ENCODE measurements at regions not wholly inside any gene's neighbourhood (a gene's known extent, or its start where the extent isn't known, plus 50 kb on each side); places are given as distances from the start of the nearest gene placed in this dataset.

GRCh38 chr7:94738071-94738470 lies 82.1 kb upstream of the SGCE start:
- H3F3A ChIP-seq (ENCODE audit: insufficient read depth, low read length): no peaks in the 10 kb centered on the region
- DNase-seq: no peak
- no peak overlapping the region for H3K27ac ChIP-seq (ENCODE audit: low read length)
- no peaks in the 10 kb centered on the region for H3K36me3 ChIP-seq (replicated peaks; ENCODE audit: insufficient read depth, low read length)
- H3K9ac ChIP-seq (ENCODE audit: low read length): no peak overlapping the region
- H3K79me2 ChIP-seq (ENCODE audit: low read length): no peaks in the 10 kb centered on the region
- no peaks in the 10 kb centered on the region for H3K27me3 ChIP-seq (replicated peaks; ENCODE audit: insufficient read depth, low read length)
- no peak overlapping the region for H2AFZ ChIP-seq (ENCODE audit: low read length)
- no peak overlapping the region for H3K4me3 ChIP-seq (ENCODE audit: low read length)
- no peaks in the 10 kb centered on the region for H3K9me2 ChIP-seq (replicated peaks; ENCODE audit: insufficient read depth, low read length)
- no peaks in the 10 kb centered on the region for H3K9me3 ChIP-seq (replicated peaks; ENCODE audit: insufficient read depth, low read length)
- H3K4me1 ChIP-seq (ENCODE audit: low read length): peaks cover 5% of the 10 kb centered on the region
- TF ChIP-seq EZH2phosphoT487 (IDR thresholded peaks at IDR 0.05; ENCODE audit: low read length) (no peak), EZH2 (optimal IDR thresholded peaks at IDR 0.05; ENCODE audit: low read depth, low read length) (no peak), CTCF (IDR thresholded peaks at IDR 0.05; ENCODE audit: low read length) (no peak)
- no peak overlapping the region for H3K4me2 ChIP-seq (ENCODE audit: low read depth, low read length)
- no peaks in the 10 kb centered on the region for H4K20me1 ChIP-seq (ENCODE audit: insufficient read depth, low read length)

- no peak for DNase-seq
- no peaks in the 10 kb centered on the region for H3K79me2 ChIP-seq (ENCODE audit: low read length)
- H3K9ac ChIP-seq (ENCODE audit: low read length): no peak overlapping the region
Observed at GRCh38 chr7:94739180-94739579, 83.2 kb upstream of the SGCE start.

GRCh38 chr7:94740509-94740908 lies 84.6 kb upstream of the SGCE start:
- Histone ChIP-seq H3K9me3 (replicated peaks; ENCODE audit: insufficient read depth, low read length) (no peaks in the 10 kb centered on the region), H3K27ac (ENCODE audit: low read length) (no peak overlapping the region), H4K20me1 (ENCODE audit: insufficient read depth, low read length) (no peaks in the 10 kb centered on the region), H3K79me2 (ENCODE audit: low read length) (no peaks in the 10 kb centered on the region), H3F3A (ENCODE audit: insufficient read depth, low read length) (no peaks in the 10 kb centered on the region), H3K4me3 (ENCODE audit: low read length) (no peak overlapping the region), H3K36me3 (replicated peaks; ENCODE audit: insufficient read depth, low read length) (no peaks in the 10 kb centered on the region), H3K9ac (ENCODE audit: low read length) (no peak overlapping the region), H2AFZ (ENCODE audit: low read length) (no peak overlapping the region), H3K27me3 (replicated peaks; ENCODE audit: insufficient read depth, low read length) (no peaks in the 10 kb centered on the region), H3K4me1 (ENCODE audit: low read length) (peaks cover 5% of the 10 kb centered on the region), H3K4me2 (ENCODE audit: low read depth, low read length) (no peak overlapping the region), H3K9me2 (replicated peaks; ENCODE audit: insufficient read depth, low read length) (no peaks in the 10 kb centered on the region)
- no peak for DNase-seq
- no peak for TF ChIP-seq CTCF (IDR thresholded peaks at IDR 0.05; ENCODE audit: low read length)
- TF ChIP-seq EZH2 (optimal IDR thresholded peaks at IDR 0.05; ENCODE audit: low read depth, low read length): no peak
- no peak for TF ChIP-seq EZH2phosphoT487 (IDR thresholded peaks at IDR 0.05; ENCODE audit: low read length)

More at GRCh38 chr7:94739180-94739579, 83.2 kb upstream of the SGCE start:
- Histone ChIP-seq H3F3A (ENCODE audit: insufficient read depth, low read length) (no peaks in the 10 kb centered on the region), H3K9me2 (replicated peaks; ENCODE audit: insufficient read depth, low read length) (no peaks in the 10 kb centered on the region), H3K27me3 (replicated peaks; ENCODE audit: insufficient read depth, low read length) (no peaks in the 10 kb centered on the region), H3K27ac (ENCODE audit: low read length) (no peak overlapping the region), H3K4me3 (ENCODE audit: low read length) (no peak overlapping the region), H3K36me3 (replicated peaks; ENCODE audit: insufficient read depth, low read length) (no peaks in the 10 kb centered on the region), H3K4me1 (ENCODE audit: low read length) (peaks cover 5% of the 10 kb centered on the region), H2AFZ (ENCODE audit: low read length) (no peak overlapping the region), H3K9me3 (replicated peaks; ENCODE audit: insufficient read depth, low read length) (no peaks in the 10 kb centered on the region), H3K4me2 (ENCODE audit: low read depth, low read length) (no peak overlapping the region), H4K20me1 (ENCODE audit: insufficient read depth, low read length) (no peaks in the 10 kb centered on the region)
- no peak for TF ChIP-seq CTCF (IDR thresholded peaks at IDR 0.05; ENCODE audit: low read length)
- TF ChIP-seq EZH2phosphoT487 (IDR thresholded peaks at IDR 0.05; ENCODE audit: low read length): no peak
- TF ChIP-seq EZH2 (optimal IDR thresholded peaks at IDR 0.05; ENCODE audit: low read depth, low read length): no peak

Data from MM.1S (cell line).